GM12875 (cell line): ENCODE measurements at regions not wholly inside any gene's neighbourhood (a gene's known extent, or its start where the extent isn't known, plus 50 kb on each side); places are given as distances from the start of the nearest gene placed in this dataset.
"Not testable (repeated sequence)": the region's sequence is repeated elsewhere in the genome, so short reads cannot be mapped to it uniquely, and the experiment has no call there.

Experiments
- H3K4me3 ChIP-seq: one replicate; pipeline ENCODE4 v1.5.1; 2011; ENCODE audit warnings: low read depth, low read length, control low read depth
- CTCF ChIP-seq: IDR thresholded peaks from 2 replicates; pipeline ENCODE4 v1.5.1; 2011; ENCODE audit warnings: low read depth, mild to moderate bottlenecking, control low read depth, inconsistent platforms, low read length, moderate library complexity, borderline replicate concordance; ENCODE audit not compliant: insufficient read depth

GRCh38 chr7:65746398-65746669 is 126.5 kb upstream of the VKORC1L1 start:
- TF ChIP-seq CTCF = no peak
- H3K4me3 ChIP-seq = no peak overlapping the region

- no peak for TF ChIP-seq CTCF
- no peak overlapping the region for H3K4me3 ChIP-seq
Observed at GRCh38 chr7:65749039-65749438, 123.8 kb upstream of the VKORC1L1 start.

GRCh38 chr7:65749518-65749917 is 123.4 kb upstream of the VKORC1L1 start:
- no peak overlapping the region for H3K4me3 ChIP-seq
- no peak for TF ChIP-seq CTCF

- H3K4me3 ChIP-seq = peak overlapping the region; percentile 100
- no peak for TF ChIP-seq CTCF
Observed at GRCh38 chr7:65750511-65751344, 122.1 kb upstream of the VKORC1L1 start.

- H3K4me3 ChIP-seq = not testable (repeated sequence)
Observed at GRCh38 chr7:65754070-65754469, 118.8 kb upstream of the VKORC1L1 start.

- not testable (repeated sequence) for H3K4me3 ChIP-seq
Observed at GRCh38 chr7:65758991-65759390, 113.9 kb upstream of the VKORC1L1 start.

- not testable (repeated sequence) for H3K4me3 ChIP-seq
Observed at GRCh38 chr7:65762712-65763111, 110.2 kb upstream of the VKORC1L1 start.

- not testable (repeated sequence) for H3K4me3 ChIP-seq
Observed at GRCh38 chr7:65763114-65763513, 109.8 kb upstream of the VKORC1L1 start.

GRCh38 chr7:65770473-65771225 is 102.2 kb upstream of the VKORC1L1 start:
- peak overlapping the region; percentile 61 for H3K4me3 ChIP-seq

- H3K4me3 ChIP-seq = peak overlapping the region; percentile 61
Observed at GRCh38 chr7:65771226-65771569, 101.7 kb upstream of the VKORC1L1 start.

- not testable (repeated sequence) for H3K4me3 ChIP-seq
Observed at GRCh38 chr7:65776677-65777076, 96.2 kb upstream of the VKORC1L1 start.

- not testable (repeated sequence) for H3K4me3 ChIP-seq
Observed at GRCh38 chr7:65789943-65790342, 82.9 kb upstream of the VKORC1L1 start.

- not testable (repeated sequence) for H3K4me3 ChIP-seq
Observed at GRCh38 chr7:65791788-65792187, 81.1 kb upstream of the VKORC1L1 start.

GRCh38 chr7:65792726-65793125 is 80.1 kb upstream of the VKORC1L1 start:
- not testable (repeated sequence) for H3K4me3 ChIP-seq

- H3K4me3 ChIP-seq = not testable (repeated sequence)
Observed at GRCh38 chr7:65794671-65795391, 78.0 kb upstream of the VKORC1L1 start.
